MM.1S (cell line): ENCODE measurements at regions not wholly inside any gene's neighbourhood (a gene's known extent, or its start where the extent isn't known, plus 50 kb on each side); places are given as distances from the start of the nearest gene placed in this dataset.

Source experiments
- DNase-seq: peaks from one replicate; pipeline ENCODE4 v3.0.0-alpha.2; 2015
- H2AFZ ChIP-seq: fragments of 300-600 bp; sonication (generic); 2 replicates; pipeline ENCODE4 v1.6.0; 2016; ENCODE audit warnings: antibody characterized with exemption, low read length
- H3F3A ChIP-seq: fragments of 300-600 bp; sonication (generic); 2 replicates; pipeline ENCODE4 v1.6.1; 2016; ENCODE audit warnings: mild to moderate bottlenecking, antibody characterized with exemption, low read length, moderate library complexity, mixed read lengths; ENCODE audit not compliant: insufficient read depth
- H3K27ac ChIP-seq: fragments of 300-600 bp; sonication (generic); 2 replicates; pipeline ENCODE4 v1.5.1; 2016; ENCODE audit warnings: mild to moderate bottlenecking, low read length
- H3K27me3 ChIP-seq: fragments of 300-600 bp; sonication (generic); replicated peaks from 2 replicates; pipeline ENCODE4 v1.6.0; 2016; ENCODE audit warnings: low read length; ENCODE audit not compliant: insufficient read depth
- H3K36me3 ChIP-seq: fragments of 300-600 bp; sonication (generic); replicated peaks from 2 replicates; pipeline ENCODE4 v1.6.1; 2016; ENCODE audit warnings: mild to moderate bottlenecking, low read length, mixed read lengths; ENCODE audit not compliant: insufficient read depth
- H3K4me1 ChIP-seq: fragments of 300-600 bp; sonication (generic); 2 replicates; pipeline ENCODE4 v1.6.1; 2016; ENCODE audit warnings: low read length, mixed read lengths
- H3K4me2 ChIP-seq: fragments of 300-600 bp; sonication (generic); 2 replicates; pipeline ENCODE4 v1.6.0; 2016; ENCODE audit warnings: low read depth, low read length
- H3K4me3 ChIP-seq: fragments of 300-600 bp; sonication (generic); 2 replicates; pipeline ENCODE4 v1.5.1; 2016; ENCODE audit warnings: low read length, mixed read lengths
- H3K79me2 ChIP-seq: fragments of 300-600 bp; sonication (generic); 2 replicates; pipeline ENCODE4 v1.6.1; 2016; ENCODE audit warnings: mixed run types, low read length, mixed read lengths
- H3K9ac ChIP-seq: fragments of 300-600 bp; sonication (generic); 2 replicates; pipeline ENCODE4 v1.6.1; 2016; ENCODE audit warnings: low read length, mixed read lengths
- H3K9me2 ChIP-seq: fragments of 300-600 bp; sonication (generic); replicated peaks from 2 replicates; pipeline ENCODE4 v1.6.1; 2016; ENCODE audit warnings: mild to moderate bottlenecking, low read length, mixed read lengths; ENCODE audit not compliant: insufficient read depth
- H3K9me3 ChIP-seq: fragments of 300-600 bp; sonication (generic); replicated peaks from 2 replicates; pipeline ENCODE4 v1.6.1; 2016; ENCODE audit warnings: mild to moderate bottlenecking, low read length, mixed read lengths; ENCODE audit not compliant: insufficient read depth
- H4K20me1 ChIP-seq: fragments of 300-600 bp; sonication (generic); 2 replicates; pipeline ENCODE4 v1.6.1; 2016; ENCODE audit warnings: mild to moderate bottlenecking, low read length, moderate library complexity, mixed read lengths; ENCODE audit not compliant: insufficient read depth
- CTCF ChIP-seq: fragments of 300-600 bp; sonication (generic); IDR thresholded peaks from 2 replicates; pipeline ENCODE4 v1.5.1; 2016; ENCODE audit warnings: antibody characterized with exemption, low read length, mixed read lengths
- EZH2 ChIP-seq: fragments of 300-600 bp; sonication (generic); optimal IDR thresholded peaks from 2 replicates; pipeline ENCODE3; 2017; ENCODE audit warnings: low read depth, mild to moderate bottlenecking, antibody characterized with exemption, low read length, mixed read lengths
- EZH2phosphoT487 ChIP-seq: fragments of 300-600 bp; sonication (generic); IDR thresholded peaks from 2 replicates; pipeline ENCODE4 v1.6.1; 2018; ENCODE audit warnings: antibody characterized with exemption, low read length

GRCh38 chr5:3218916-3219650, 376.5 kb upstream of the IRX1 start:
- no peaks in the 10 kb centered on the region for H3K4me1 ChIP-seq
- H3F3A ChIP-seq: no peaks in the 10 kb centered on the region
- no peaks in the 10 kb centered on the region for H3K79me2 ChIP-seq
- H3K4me2 ChIP-seq: no peak overlapping the region
- H3K4me3 ChIP-seq: no peak overlapping the region
- no peak overlapping the region for H3K27ac ChIP-seq
- H3K9ac ChIP-seq: no peak overlapping the region
- H3K9me2 ChIP-seq: no peaks in the 10 kb centered on the region
- no peaks in the 10 kb centered on the region for H3K36me3 ChIP-seq
- H2AFZ ChIP-seq: no peak overlapping the region
- no peak for DNase-seq
- no peak for TF ChIP-seq EZH2phosphoT487
- TF ChIP-seq CTCF: no peak
- no peak for TF ChIP-seq EZH2
- H4K20me1 ChIP-seq: no peaks in the 10 kb centered on the region
- H3K27me3 ChIP-seq: no peaks in the 10 kb centered on the region
- no peaks in the 10 kb centered on the region for H3K9me3 ChIP-seq

DNA sequence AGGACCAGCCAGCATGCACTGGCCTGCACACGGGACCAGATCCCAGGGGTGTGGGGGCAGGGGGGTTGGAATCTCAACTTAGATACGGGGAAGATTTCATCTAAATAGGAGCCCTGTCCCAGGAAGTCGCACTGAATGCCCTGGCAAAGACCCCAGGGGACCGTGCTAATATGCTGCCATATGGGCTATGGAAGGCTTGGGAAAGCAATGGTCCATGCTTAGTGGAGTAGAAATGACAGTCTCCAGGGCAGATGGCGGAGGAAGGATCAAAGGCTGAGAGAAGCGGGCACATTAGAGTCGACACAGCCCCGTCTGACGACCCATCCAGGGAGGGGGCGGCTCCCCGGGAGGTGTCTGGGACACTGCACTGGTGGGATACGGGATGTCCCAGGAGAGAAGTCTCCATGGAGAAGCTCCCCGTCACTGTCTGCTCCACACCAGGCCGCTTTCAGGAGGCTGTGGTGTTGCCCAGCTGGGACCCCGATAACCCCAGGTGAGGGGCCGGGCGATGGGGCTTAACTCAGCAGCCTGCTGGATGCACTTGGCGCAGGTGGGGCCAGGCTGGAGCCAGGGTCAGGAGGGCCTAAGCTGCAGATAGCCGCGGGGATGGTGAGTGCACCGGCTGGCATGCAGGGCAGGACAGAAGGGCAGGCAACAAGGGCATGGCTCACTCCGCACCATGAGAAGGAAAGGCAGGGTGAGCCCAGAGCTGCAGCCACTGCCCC, 377.7 kb upstream of the IRX1 start:
- Histone ChIP-seq H3K36me3 (no peaks in the 10 kb centered on the region), H3K4me3 (no peak overlapping the region), H3K27me3 (no peaks in the 10 kb centered on the region), H3K4me2 (no peak overlapping the region), H3K9ac (no peak overlapping the region), H3F3A (no peaks in the 10 kb centered on the region), H2AFZ (no peak overlapping the region), H3K4me1 (no peaks in the 10 kb centered on the region), H4K20me1 (no peaks in the 10 kb centered on the region), H3K79me2 (no peaks in the 10 kb centered on the region), H3K9me3 (no peaks in the 10 kb centered on the region), H3K27ac (no peak overlapping the region), H3K9me2 (no peaks in the 10 kb centered on the region)
- no peak for DNase-seq
- no peak for TF ChIP-seq CTCF
- no peak for TF ChIP-seq EZH2
- no peak for TF ChIP-seq EZH2phosphoT487

GRCh38 chr5:3217114-3217513, 378.5 kb upstream of the IRX1 start:
- no peak for DNase-seq
- no peaks in the 10 kb centered on the region for H3F3A ChIP-seq
- no peaks in the 10 kb centered on the region for H3K36me3 ChIP-seq
- H3K27me3 ChIP-seq: no peaks in the 10 kb centered on the region
- no peaks in the 10 kb centered on the region for H3K79me2 ChIP-seq
- no peak overlapping the region for H3K4me3 ChIP-seq
- H3K9ac ChIP-seq: no peak overlapping the region
- no peak overlapping the region for H3K27ac ChIP-seq
- TF ChIP-seq CTCF: no peak
- no peak for TF ChIP-seq EZH2
- TF ChIP-seq EZH2phosphoT487: no peak
- no peaks in the 10 kb centered on the region for H3K9me3 ChIP-seq
- H2AFZ ChIP-seq: no peak overlapping the region
- H3K9me2 ChIP-seq: no peaks in the 10 kb centered on the region
- no peaks in the 10 kb centered on the region for H3K4me1 ChIP-seq
- H3K4me2 ChIP-seq: no peak overlapping the region
- H4K20me1 ChIP-seq: no peaks in the 10 kb centered on the region
